Limb (tissue), 2 donors: ENCODE measurements at regions not wholly inside any gene's neighbourhood (a gene's known extent, or its start where the extent isn't known, plus 50 kb on each side); places are given as distances from the start of the nearest gene placed in this dataset.

Source experiments
- DNase-seq, 2 donors: peaks; one replicate each; pipeline ENCODE4 v3.0.0-alpha.2; 2016; ENCODE audit errors: extremely low spot score in 2 of 2

DNA sequence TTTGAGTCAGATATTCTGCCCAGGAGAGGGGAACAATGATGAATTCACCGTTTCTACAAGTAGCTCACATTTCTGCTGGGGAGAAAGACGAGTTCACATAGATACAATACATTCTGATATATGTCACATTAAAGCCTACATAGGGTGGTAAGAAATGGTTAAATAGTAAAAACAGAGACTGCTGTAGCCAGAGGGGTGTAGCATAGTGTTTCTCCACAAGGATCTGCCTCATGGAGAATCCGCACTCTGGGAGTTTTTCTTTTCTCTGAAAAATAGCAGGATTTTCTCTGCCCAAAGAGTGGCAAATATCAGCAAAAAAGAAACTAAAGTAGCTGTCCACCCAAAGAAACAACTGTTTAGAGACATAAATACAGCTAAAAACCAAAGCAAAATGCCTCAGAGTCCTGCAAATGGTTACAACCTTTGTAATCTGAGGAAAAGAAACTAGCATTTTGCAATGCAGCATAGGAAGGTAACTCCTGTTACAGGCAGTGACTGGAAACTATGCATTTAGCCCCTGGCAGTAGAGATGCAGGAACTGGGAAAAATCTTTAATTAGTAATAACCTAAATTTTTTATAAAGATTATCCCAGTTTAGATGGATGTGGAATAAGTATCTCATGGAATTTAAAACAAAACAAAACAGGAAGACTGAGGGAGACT is 1126.7 kb upstream of the ADGRL2 start:
- no peak for DNase-seq

DNA sequence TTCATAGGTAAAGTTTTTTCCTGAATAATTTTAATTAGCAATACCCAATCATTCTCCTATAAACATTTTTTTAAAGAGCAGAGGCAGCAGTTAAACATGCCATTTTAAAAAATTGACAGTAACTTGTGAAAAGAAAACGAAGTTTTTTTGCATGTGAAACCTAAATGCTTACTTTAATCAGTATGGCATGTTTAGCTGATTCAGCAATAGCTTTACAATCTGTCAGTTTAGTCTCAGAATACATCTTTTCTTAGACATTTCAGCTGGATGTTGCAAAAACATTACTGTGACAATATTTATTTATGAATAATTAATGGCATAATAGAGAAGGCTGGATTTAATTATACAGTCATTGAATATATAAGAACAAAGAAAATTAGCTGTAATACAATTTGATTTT is 1132.4 kb upstream of the ADGRL2 start:
- no peak for DNase-seq

DNA sequence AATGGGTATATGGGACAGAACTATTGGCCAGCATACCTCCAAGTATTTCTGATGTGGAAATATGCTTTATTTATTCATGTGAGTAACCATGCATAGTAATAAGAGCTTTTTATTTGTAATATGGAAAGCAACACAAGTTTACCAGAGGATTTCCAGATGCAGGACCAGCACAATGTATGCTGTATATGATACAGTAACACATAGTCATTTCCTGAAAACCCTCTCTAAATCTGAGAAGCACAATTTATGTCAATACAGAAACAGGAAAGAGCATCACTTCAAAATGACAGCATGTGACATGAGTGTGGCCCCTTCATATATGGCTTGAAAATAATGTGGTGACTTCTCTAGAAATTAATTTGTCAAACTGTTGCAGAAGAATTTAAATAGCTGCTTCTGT is 1134.7 kb upstream of the ADGRL2 start:
- no peak for DNase-seq

DNA sequence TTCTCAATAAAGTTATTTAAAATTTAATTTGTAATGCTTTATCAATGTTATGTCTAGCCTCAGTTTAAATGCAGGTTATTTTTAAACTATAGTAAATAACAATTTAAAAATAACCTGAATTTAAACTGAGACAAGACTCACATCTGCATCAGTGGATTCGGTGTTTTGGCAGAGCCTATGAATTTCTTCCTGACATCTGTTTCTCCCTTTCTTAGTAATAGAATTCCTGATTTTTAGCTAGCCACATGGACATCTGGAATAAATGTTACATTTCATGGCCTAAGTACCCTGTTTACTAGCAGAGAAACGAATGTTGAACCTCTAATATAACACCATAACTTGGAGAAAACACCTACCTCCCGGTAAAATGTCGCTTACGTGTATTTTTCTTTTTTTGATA is 1141.6 kb upstream of the ADGRL2 start:
- DNase-seq, result peak in 1 of 2 donors; percentile 28

DNA sequence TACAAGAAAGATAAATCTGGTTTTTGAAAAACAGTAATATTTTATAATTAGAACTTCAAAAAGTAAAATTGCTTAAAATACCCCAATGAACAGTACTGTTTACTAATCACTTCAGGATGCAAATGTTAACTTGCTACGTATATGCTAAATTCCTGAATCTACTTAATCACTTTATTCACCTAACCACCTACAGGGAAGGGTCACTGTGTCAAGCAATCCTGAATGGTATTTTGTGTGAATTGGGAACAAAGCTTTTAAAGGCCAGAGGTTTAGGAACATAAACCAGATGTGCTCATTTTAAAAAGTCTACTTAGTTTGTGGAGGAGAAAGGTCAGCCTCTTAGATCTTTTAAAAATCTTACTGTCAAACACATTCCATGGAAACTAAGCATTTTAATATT is 1143.0 kb upstream of the ADGRL2 start:
- DNase-seq, result no peak

DNA sequence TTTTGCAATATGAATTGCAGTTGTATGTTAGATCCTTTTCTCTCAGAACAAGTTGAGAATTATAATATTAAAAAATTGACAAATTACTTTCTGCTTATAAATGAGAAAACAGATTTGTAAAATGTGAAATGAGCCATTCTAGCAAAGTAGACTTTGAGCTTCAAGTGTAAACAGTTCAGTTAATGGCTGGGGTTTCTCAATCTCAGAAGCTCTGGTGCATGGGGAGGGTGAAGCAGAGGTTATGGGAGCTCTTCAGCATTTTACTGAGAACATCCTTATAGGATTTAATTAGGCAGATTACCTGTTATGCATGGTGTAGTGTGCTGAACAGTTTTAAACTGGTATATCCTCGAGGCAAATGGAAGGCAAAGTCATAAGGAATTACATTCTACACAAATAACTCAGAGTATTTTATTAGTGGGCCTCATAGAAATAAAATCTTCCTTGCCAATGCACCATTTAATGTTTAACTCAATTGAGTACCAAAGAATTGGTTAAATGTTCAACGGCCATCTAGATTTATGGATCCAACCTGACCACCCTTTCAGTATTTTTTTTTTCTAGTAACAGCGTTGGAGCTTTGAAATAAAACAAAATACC is 1143.6 kb upstream of the ADGRL2 start:
- DNase-seq, result no peak

DNA sequence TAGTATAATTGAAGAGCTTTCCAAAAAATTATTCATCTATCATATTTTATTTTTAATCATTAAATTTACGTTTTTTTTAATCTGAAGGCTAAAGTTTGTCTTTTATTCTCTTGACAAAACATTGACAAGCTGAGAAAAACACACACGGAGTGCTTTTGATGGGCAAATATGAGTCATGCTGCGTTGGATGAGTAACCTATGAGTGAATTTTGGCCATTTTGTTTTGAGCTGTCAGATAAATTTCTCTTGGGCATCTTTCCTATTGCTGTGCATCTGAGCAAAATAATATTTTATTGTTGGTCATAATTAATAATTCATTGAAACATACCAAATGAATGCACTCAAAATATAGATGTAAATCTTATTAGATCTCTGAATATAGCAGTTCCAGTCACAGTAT is 1144.1 kb upstream of the ADGRL2 start:
- DNase-seq, result no peak

DNA sequence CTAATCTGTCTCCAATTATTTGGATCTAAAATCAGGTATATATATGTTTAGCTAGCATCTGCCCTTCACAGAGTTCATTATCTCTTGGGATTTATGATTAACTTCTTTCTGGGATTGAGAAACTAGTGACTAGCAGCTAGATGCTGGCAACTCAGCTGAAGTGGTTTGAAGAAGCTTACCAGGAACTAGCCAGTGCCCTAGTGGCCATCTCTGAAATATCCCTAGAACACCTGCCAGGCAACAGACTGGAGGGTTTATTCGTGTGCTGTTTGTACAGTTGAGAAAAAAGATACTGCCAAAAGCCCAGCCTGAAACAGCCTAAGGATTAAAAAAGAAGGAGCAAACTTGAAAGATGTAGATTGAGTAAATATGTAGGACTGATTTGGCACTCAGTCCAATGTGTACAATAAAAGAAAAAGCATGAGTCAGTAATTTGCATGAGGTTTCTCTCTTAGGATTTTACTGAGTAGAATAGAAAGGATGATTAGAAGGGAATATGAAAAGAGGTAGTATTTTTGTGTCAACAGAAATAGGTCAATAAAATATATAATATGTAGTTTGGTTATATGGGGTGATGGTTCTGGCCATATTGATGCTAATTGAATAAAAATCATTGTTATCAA is 1144.6 kb upstream of the ADGRL2 start:
- DNase-seq, result no peak

DNA sequence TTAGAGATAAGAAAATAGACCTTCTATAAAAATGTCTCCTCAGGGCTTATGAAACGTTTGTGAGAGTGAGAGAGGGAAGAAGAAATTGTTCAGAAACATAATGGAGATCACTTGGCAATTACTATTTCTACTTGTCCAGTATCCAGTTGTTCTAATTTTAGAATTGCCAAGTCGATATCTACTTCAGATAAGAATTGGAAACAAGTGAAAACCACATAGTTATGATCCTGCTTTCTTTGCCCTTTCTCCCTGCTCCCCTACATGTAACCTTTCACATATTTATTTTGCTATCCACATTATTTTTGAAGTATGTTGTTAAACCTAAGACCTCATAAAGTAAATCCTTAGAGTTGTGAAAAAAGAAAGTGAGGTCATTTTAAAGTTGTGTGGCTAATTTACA is 1154.7 kb upstream of the ADGRL2 start:
- DNase-seq, result no peak

DNA sequence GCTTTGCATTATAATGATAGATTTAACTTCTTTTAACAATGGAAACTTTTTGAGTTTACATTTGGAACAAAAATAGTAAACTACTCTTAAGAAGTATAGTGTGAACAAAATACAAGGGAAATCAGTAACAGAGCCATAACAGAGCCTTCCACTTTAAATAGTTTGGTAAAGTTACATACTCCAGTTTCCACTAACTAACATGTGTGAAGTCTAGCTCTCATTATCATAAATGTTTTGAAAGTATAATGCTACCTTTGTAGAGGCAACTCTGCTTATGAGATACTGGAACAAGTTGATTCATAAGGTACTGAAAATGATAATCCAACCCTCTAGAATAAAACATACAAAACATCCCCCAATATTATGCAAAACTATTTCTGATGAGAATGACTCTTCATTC is 1155.1 kb upstream of the ADGRL2 start:
- no peak for DNase-seq

DNA sequence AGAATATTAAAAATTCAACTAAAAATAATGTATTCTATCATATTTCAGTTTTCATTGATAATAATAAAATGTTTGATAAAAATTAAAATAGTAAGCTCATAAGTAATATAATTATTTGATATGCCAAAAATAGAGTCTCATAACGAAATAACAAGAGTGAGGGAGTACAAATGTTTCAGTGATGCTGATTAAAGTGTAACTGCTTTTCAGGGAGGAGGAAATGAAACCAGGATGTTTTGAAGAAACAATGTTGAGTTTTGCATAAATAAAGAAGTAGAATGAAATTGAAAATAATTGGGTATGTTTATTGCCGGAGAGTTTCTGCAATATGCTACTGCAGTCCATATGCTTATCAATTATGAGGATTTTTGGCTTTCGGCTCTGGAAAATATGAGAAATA is 1159.8 kb upstream of the ADGRL2 start:
- DNase-seq, result no peak

DNA sequence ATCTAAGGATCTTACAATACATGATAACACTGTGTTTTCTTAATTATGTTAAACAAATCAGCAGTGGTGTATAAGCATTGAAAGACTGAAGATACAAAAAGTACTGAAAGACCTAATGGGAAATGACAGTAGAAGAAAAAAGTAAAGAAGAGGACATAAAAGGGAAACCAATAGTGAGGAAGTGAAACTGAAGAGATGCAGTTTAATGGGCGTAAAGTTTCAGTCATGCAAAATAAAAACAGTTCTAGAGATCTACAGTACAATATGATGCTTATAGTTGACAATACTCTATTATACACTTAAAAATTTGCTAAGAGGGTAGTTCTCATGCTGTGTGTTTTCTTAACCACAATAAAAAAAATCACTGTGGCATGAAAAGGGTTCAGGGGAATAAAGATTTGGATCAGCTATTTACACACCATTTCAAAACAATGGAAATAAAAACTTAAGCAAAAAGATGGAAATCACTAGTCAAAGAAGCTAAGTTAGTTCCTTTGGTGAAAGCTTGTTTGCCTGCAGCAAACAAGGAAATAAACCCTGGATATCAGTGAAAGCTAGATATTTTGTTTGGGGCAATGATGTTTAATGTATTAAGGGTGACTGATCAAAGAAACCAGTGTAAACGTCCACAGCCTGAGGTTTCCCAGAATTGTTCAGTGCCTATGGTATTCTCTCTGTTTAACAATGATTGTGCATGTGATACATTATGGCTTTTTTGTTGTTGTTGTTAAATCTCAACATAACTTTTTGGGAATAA is 1160.8 kb upstream of the ADGRL2 start:
- DNase-seq, result no peak

DNA sequence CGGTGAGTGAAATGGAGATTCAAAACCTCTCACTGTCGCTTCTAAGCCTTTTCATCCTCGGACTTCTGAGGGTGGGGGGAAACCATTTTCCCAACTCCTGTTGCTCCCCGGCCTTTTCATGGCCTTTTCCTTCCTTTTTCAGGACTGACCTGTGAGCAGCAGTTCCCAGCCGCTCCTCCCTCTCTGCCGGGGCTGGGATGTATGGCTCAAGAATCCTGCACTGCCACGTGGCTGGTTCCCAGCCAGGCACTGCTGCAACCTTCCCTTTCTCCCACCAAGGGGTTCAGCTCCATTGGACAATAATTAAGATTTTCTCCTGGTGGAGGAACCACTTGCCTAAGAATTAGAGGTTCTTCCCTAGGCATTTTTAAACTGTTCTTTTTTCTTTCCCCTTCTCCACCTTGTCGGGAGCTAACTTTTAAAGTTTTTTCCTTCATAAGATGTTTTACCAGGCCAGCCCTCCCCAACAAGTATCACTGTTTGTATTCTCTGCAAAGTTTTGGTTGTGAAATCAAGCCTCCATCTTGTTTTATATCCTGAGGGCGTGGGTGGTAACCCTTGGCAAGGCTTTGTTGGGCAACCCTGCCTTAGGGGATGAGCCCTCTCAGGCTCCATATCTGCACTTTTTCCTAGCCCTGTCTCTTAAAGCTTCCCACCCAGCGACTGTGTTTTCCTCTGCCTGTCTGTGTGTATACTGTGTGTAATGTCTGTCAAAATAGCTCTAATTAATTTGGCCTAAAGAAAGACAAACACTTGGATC is 1166.6 kb upstream of the ADGRL2 start:
- DNase-seq, result no peak

DNA sequence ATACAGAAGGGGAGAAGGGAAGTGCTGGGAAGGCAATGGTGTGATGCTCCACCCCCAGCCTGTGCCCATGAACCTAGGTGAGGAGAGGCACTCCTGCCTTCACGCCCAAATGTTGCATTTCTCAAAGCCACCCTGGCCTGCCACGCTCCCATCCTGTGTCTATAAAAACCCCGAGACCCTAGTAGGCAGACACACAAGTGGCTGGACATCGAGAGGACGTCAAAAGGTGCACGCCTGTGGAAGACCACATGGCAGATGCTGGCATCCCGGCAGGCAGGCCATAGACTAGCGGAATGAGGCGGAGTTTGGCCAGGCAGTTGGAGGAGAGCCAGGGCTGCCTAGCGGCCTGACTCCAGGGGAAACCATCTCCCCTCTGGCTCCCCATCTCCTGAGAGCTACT is 1168.5 kb upstream of the ADGRL2 start:
- DNase-seq, result no peak

DNA sequence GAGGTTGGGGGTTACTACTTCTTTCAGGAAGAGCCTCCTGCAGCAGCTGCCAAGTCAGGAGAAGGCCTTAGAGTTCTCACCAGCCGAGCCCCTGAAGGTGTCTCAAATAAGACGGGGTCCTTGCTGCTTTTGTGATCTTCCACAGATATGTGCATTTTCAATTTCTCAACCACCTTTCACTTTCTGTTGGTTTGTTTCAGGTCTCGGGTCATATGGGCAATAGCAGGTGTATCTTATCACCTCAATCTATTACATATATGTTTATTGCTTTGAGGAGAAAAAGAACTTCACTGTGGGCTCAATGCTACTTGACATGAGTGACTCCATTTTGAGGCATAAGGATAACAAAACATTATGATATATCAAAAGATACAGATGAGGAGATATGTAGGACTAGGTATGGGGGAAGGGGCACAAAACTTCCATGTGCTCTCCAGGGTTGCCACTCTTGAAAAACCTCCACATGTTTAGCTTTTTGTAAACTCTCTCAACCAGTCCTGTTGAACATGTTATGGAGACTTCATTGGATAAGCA is 1171.4 kb upstream of the ADGRL2 start:
- no peak for DNase-seq

DNA sequence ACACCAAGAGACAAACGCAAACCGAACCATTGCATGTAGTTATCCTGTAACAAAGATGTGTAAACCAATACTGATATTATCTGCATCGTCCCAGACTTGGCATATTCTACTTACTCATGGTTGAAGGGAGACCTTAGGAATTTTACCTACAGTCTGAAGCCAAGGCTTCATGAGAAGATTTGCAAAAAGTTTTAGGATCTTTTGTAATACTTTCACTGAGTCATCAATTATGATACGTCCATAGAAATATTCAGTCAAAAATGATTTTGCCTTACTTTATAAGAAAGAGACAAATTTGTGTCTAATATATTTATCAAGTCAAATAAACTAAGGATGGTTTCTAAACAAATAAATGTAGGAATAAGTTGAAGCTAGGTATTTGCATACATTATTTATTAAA is 1176.1 kb upstream of the ADGRL2 start:
- DNase-seq, result no peak

DNA sequence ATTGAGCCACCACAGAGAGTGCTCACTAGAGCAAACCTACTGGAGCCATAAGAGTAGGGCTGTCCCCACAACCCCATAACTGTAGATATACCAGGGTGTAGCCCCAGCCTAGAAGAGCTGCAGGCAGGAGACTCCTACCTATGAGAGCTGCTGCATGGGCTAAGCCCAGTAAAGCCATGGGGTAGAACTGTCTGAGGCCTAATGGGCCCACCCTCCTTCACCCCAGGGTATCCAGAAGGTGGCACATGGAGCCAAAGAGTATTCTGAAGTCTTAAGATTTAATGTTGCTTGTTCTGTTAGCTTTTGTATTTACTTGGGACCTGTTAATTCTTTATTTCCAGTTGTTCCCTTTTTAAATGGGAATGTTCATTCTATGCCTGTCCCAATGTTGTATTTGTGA is 1193.7 kb upstream of the ADGRL2 start:
- DNase-seq, result no peak

DNA sequence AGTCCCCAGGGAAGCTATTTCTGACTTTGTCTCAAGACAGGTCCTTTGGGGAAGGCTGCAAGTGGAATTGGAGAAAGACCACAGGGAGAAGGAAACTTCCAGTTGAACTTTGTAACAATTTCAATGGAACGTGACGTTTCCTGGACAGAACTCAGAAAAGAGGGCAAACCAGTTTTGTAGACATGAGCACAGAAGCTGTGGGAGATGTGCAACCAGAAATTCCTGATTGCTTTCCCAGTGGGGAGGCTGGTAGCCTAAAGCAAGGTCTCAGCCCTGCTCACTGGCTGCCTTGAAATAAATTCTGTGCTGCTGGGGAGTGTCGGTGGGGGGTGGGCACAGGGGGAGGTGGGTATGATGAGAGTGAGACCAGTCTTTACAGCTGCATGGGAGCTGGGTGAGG is 1206.7 kb upstream of the ADGRL2 start:
- DNase-seq, result no peak

DNA sequence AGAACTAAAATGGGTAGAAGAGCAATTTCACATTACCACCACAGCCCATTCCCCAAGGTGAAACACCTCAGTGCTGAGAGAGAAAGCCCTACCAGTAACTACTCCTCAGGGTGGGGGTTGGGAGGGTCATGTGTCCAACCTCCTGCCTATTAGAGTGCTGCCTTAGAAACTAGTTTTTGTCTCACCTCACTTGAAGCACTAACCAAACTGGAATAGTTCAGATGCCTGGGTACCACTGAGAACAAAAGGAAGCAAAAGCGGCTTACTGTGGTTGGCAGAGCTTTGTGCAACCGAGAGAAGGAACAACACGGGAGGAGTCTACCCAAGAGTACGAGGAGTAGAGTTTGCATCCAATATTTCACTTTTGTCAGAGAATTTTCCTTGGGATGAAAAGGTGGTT is 1207.5 kb upstream of the ADGRL2 start:
- no peak for DNase-seq

DNA sequence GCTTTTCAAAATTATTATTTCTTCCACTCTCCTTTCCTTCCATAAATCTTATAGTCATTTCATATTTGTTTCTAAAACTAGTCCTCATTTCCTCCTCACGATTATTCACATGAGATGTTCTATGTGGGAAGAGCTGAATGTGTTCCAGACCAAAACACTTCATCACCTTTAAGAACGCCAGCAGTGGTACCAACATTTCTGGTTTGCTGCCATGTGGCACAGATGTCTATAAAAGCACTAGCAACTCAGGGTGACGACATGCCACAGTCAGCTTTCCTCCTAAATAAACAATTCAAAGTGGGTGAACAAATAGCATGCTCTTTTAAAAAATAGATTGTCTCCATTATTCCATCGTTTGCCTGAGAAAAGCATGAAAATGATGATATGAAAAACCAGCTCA is 1217.8 kb upstream of the ADGRL2 start:
- no peak for DNase-seq

DNA sequence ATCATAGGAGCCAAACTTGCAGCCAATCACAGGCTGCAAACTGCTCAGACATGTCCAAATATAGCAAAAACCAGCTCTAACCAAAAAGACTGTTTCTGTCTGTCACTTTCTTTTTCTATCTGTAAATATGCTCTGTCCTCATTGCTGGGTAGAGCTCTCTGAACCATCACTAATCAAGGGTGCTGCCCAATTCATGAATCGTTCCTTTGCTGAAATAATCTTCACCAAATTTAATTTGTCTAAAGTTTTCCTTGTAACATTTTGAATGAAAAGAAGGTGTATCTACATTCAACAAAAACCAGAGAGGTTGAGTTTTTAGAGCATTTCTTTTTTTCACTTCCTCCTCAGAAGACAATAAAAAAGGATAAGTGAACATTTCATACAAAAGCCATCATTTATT is 1221.7 kb upstream of the ADGRL2 start:
- DNase-seq, result no peak

DNA sequence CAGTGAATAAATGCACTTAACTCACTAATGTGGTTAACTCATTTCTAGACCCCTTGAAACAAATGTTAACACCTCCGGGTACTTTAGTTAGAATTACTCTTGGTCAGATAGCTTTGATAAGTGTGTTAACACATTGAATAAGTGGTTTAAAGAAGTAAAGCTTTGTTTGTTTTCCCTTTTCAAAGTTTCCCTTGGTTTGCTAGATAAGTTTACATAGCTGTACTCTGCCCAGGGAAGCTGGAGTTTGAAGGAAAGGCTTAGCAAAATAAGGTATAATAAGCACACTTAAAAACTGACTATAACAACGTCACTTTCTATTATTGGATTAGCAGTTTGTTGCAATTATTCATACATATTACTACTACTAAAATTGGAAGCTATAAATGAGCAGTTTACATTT is 1233.9 kb upstream of the ADGRL2 start:
- DNase-seq, result no peak
